Lower leg skin (tissue), 4 donors: ENCODE measurements at regions not wholly inside any gene's neighbourhood (a gene's known extent, or its start where the extent isn't known, plus 50 kb on each side); places are given as distances from the start of the nearest gene placed in this dataset.

Experiments used
- DNase-seq, 2 donors: peaks; one replicate each; pipeline ENCODE4 v3.0.0-alpha.2; 2019; ENCODE audit warnings: low spot score in 2 of 2
- H3K4me3 ChIP-seq: fragments of 200-600 bp; sonication (generic); 2 replicates; pipeline ENCODE4 v1.5.1; 2017; ENCODE audit warnings: mild to moderate bottlenecking, low read depth; ENCODE audit not compliant: poor library complexity, severe bottlenecking
- CTCF ChIP-seq, 3 donors: fragments of 450-650 bp; IDR thresholded peaks; one replicate each; pipeline ENCODE4 v1.5.1; 2016; ENCODE audit warnings: antibody characterized with exemption in 3 of 3, mild to moderate bottlenecking in 3 of 3, moderate library complexity in 2 of 3
- POLR2A ChIP-seq, 2 donors: fragments of 450-650 bp; IDR thresholded peaks; one replicate each; pipeline ENCODE4 v1.6.1; 2016 to 2017; ENCODE audit warnings: antibody characterized with exemption in 2 of 2, mild to moderate bottlenecking in 1 of 2, moderate library complexity in 1 of 2
- WGBS, 2 donors: methylation state at CpG; one replicate each; pipeline ENCODE4 v1.1.5; 2018; 5-methylcytosine and 5-hydroxymethylcytosine counted together
- intact Hi-C: fragments of 100-400 bp; cut with DNase I; formaldehyde crosslinking; loops from one replicate; pipeline ENCODE4 v1.15.0; 2023; ENCODE audit warnings: low total_unique reads

DNA sequence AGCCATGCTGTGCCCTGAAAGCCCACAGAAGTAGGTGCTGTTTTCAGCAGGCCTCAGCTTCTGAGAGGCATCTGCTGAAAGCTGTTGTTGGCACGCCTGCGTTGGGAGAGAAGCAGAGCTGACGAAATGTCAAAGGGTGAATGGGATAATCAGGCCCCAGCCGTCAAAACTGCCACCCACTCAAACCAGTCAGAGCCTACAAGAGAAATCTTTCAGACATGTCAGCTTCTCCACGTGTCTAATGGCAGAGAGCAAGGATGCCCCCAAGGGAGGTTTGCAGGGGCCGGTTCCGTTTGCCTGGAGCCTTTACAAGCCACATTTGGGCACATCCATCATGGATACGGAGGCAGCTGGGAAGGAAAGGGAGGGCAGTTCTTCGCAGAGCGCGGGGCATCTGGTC lies 568.2 kb upstream of the EEF2KMT start:
- no peak for TF ChIP-seq POLR2A (IDR thresholded peaks at IDR 0.05)
- no peak for TF ChIP-seq CTCF (IDR thresholded peaks at IDR 0.05)
- WGBS, 2 donors: 59 to 61% methylated on average over 11 of the region's 11 CpGs
- no peak overlapping the region for H3K4me3 ChIP-seq
- intact Hi-C loops: no loop called here
- no peak for DNase-seq

GRCh38 chr16:5653789-5654188 lies 556.2 kb upstream of the EEF2KMT start:
- TF ChIP-seq CTCF (IDR thresholded peaks at IDR 0.05): no peak
- no peak for TF ChIP-seq POLR2A (IDR thresholded peaks at IDR 0.05)
- no peak overlapping the region for H3K4me3 ChIP-seq
- WGBS, 2 donors: 61 to 66% methylated on average over 11 of the region's 11 CpGs
- intact Hi-C loops: no loop called here
- DNase-seq: no peak

DNA sequence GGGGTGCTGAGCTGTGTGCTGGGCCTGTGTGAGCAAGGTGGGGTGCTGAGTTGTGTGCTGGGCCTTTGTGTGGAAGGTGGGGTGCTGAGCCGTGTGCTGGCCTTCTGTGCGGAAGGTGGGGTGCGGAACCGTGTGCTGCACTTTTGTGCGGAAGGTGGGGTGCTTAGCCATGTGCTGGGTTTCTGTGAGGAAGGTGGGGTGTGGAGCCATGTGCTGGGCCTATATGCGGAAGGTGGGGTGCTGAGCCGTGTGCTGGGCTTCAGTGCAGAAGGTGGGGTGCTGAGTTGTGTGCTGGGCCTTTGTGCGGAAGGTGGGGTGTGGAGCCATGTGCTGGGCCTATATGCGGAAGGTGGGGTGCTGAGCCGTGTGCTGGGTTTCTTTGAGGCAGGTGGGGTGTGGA lies 555.4 kb upstream of the EEF2KMT start:
- no peak overlapping the region for H3K4me3 ChIP-seq
- WGBS, 2 donors: 85 to 87% methylated on average over 10 of the region's 10 CpGs
- TF ChIP-seq POLR2A (IDR thresholded peaks at IDR 0.05): no peak
- TF ChIP-seq CTCF (IDR thresholded peaks at IDR 0.05): no peak
- intact Hi-C loops: no loop called here
- peak in 1 of 2 donors; percentile 52 for DNase-seq

DNA sequence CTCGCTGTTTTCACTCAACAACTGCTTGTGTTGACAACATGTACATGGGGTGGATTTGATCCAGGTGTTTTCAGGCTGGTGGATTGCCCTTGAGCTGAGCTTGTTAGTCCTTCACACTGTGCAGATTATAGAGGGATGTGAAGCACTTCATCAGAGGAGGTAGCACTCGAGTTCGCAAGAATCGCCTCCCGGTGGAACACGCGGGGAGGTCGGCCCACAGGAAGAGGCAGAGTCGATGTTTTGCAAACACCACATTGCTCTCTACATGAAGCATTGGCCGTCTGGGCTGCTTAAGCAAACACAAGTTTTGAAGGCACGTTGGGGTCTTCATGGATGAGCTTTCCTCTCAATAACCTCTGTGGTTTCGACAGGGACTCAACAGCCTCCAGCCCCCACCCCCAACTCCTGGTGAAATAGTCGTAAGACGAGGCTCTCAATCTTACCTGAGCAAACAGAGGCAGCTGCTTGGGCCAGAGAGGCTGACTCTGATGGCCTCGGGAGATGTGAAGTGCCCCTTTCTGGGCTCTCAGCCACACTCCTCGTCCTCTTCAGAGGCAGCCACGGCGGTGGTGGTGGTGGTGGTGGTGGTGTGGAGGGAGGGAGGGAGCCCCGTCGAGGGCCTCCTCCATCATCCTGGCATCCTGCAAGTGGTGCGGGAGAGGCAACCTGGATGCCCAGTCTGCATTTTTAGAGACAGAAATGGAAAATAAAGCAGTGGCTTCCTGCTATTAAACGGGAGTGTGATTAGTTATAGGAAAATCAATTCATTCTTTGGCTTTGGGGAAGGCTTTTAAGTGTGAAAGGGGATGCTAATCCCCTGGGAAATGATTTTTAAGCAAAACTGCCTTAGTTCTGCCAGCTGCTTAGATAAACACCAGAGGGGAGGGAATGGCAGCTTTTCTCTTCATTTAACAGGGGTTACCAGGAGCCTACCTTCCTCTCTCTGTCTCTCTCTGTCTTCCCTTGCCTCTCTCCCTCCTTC lies 552.5 kb upstream of the EEF2KMT start:
- H3K4me3 ChIP-seq: no peak overlapping the region
- DNase-seq: peak in 1 of 2 donors; percentile 63
- intact Hi-C loops: no loop called here
- WGBS, 2 donors: 43 to 52% methylated on average over 22 of the region's 22 CpGs
- TF ChIP-seq CTCF (IDR thresholded peaks at IDR 0.05) (no peak), POLR2A (IDR thresholded peaks at IDR 0.05) (no peak)

- TF ChIP-seq CTCF (IDR thresholded peaks at IDR 0.05): no peak
- WGBS, 2 donors: 48 to 55% methylated on average over 1 of the region's 1 CpG
- no peak overlapping the region for H3K4me3 ChIP-seq
- intact Hi-C loops: no loop called here
- DNase-seq: peak in 1 of 2 donors; percentile 23
Measured at GRCh38 chr16:5647051-5647450, 549.5 kb upstream of the EEF2KMT start.
